H4 (cell line): ENCODE measurements at regions not wholly inside any gene's neighbourhood (a gene's known extent, or its start where the extent isn't known, plus 50 kb on each side); places are given as distances from the start of the nearest gene placed in this dataset.

Experiments
- DNase-seq: peaks from one replicate; pipeline ENCODE4 v3.0.0-alpha.2; 2015; ENCODE audit warnings: low spot score

DNA sequence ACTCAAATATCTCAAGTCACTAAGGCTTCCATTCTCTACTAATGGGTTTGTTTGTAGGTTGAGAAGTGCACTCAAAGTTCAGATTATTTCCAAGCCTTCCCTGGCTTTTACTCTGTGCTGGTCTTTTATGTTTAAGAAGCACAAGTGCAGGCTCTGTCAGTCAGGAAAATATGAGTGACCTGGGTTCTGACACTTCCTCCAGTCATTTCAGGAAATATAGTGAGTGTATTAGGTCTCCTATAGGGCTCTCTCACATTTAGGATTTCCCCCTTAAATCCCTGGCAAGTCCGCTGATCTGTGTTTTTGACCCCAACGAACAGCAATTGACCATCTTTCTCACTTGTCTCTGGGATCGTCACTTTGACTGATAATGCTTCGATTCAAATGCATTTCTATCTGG lies 210.2 kb downstream of the ARPP21 start:
- no peak for DNase-seq

- DNase-seq: no peak
Measured at GRCh38 chr3:35849963-35850362, 210.6 kb downstream of the ARPP21 start.

- DNase-seq: no peak
Measured at GRCh38 chr3:35857004-35857403, 217.7 kb downstream of the ARPP21 start.

GRCh38 chr3:35862057-35862456 lies 222.7 kb downstream of the ARPP21 start:
- DNase-seq: no peak

- DNase-seq: no peak
Measured at GRCh38 chr3:35864871-35865270, 225.5 kb downstream of the ARPP21 start.

GRCh38 chr3:35867791-35868190 lies 228.5 kb downstream of the ARPP21 start:
- no peak for DNase-seq

DNA sequence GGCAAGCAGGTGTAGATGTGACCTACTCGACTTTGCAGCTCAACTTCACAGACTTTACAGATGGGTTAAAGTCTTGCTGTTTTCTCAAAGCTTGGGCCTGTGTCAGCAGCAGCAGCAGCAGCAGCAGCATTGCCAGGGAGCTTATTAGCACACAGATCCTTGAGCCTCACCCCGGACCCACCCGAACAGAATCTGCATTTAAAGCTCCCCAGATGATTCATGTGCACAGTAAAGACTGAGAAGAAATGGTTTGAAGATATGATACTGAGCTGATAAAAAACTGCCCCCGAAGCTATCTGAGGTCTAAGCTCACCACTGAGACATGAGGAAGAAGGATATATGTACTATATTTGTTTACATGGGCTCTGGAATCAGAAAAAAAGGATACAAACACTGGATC lies 231.7 kb downstream of the ARPP21 start:
- DNase-seq: no peak

GRCh38 chr3:35883929-35884328 lies 244.6 kb downstream of the ARPP21 start:
- DNase-seq: no peak

DNA sequence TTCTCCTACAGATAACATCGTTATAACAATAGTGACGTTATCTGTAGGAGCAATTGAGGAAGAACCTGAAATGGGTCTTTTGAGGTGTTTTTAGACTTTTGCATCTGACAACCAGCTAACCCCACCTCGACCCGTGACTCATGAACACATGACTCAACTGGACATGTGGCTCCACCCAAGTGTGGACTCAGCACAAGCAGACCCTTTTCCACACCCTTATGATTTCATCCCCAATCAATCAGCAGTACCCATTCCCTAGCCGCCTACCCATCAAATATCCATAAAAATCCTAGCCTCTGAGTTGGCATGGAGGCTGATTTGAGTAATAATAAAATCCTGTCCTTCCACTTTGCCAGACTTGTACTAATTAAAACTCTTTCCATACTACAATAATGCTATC lies 255.4 kb downstream of the ARPP21 start:
- no peak for DNase-seq

DNA sequence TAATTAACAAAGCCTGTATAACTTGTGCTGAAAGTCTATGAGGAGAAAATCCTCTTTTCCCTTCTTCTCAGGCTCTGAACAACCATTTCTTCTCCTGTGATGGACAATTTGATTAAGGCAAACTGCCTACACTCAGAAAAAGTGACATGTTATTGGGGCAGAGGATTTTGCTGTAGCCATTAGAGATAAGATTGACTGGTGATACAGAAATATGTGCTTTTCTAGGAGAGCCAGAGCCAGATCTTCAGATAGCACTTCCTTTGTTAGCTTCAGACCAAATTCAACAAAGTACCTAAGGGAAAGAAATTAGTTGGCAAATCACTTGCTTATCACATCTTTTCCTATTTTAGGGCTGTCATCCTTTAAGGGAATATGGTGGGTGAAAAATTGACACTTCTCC lies 259.9 kb downstream of the ARPP21 start:
- DNase-seq: no peak

DNA sequence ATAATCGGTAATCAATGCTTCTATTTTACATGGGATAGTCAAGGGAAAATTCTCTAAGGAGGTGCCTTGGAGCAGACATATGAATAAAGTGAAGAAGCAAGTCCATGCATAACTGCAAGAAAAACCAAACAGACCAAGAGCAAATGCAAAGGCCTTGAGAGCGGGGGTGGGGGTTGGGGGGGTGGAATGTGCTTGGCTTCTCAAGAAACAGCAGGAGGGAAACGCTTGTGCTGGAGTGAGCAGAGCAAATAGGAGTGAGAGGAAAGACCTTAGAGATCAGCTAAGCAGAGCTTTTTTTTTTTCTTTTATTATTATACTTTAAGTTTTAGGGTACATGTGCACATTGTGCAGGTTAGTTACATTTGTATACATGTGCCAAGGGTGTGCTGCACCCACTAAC lies 260.8 kb downstream of the ARPP21 start:
- no peak for DNase-seq

- DNase-seq: peak; percentile 50
Measured at GRCh38 chr3:35908366-35909232, 269.3 kb downstream of the ARPP21 start.

- DNase-seq: no peak
Measured at GRCh38 chr3:35919160-35919559, 279.8 kb downstream of the ARPP21 start.

DNA sequence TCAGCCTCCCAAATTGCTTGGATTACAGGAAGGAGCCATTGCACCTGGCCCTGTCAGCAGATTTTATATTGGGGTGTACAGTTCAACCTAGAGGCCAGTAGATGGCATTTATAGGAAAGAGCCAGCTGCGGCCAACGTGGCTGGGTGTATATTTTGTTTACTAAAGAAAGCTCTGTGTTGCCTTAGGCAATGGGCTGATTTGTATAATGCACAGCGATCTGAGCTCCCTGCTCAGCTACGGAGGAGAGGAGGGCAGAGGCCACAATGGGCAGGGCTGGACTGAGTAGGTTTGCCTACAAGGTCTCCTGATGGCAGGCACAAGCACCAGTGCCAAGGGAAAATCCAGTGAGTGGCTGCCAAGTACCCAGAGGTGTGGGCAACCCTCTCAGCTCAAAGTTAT lies 282.4 kb downstream of the ARPP21 start:
- peak; percentile 7 for DNase-seq

GRCh38 chr3:35924070-35924469 lies 284.7 kb downstream of the ARPP21 start:
- DNase-seq: peak; percentile 41

- DNase-seq: no peak
Measured at GRCh38 chr3:35927441-35927840, 288.1 kb downstream of the ARPP21 start.

DNA sequence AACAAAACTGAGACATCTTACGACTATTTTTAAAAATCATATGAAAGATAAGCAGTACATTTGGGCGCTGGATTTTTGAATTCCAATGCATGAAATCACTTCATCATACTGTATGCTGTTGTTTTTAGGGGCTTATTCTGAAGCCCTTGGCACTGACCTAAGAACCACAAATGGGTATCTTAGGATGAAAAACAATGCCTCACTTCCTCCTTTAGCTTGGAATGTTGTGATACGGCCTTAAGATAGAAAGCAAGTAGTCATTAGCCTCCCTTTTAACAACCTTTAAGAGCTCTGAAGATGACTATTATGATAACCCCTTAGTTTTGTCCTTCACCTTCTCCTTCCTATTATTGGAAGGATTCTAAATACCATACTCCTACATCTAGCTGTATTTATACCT lies 289.8 kb downstream of the ARPP21 start:
- no peak for DNase-seq

DNA sequence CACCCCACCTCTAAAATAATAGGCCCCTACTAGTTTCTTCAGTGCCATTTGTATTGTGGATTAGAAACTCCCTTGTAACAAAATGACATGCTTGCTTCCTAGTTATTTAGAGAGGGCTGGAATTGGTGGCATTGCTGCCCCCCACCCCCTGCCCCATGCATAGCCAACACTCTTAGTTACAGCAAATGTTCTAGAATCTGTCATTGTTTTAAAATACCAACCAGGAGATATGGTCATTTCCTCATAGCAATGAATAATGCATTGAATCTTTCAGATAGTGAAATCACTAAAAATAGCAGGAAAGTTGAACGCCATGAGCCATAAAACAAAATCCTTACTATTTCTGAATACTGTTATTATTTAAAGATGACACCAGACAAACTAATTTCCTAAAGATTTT lies 292.5 kb downstream of the ARPP21 start:
- no peak for DNase-seq

- peak; percentile 48 for DNase-seq
Measured at GRCh38 chr3:35932995-35933394, 293.7 kb downstream of the ARPP21 start.

DNA sequence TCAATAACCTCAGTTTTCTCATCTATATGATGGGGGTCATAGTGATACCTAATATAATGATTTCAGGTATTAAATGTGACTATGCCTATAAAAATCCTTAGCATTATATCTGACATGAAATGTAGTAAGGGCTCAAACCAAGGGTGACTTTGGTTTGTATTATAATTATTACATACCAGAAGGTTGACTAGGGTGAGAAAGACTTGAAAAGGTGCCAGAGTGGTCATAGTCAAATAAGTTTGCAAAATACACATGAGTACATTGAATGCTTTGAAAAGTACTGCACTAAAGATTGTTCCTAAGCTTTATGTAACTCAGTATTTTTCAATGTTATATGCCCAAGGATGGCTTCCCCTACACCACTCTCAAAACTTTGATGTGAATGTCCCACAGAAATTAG lies 297.2 kb downstream of the ARPP21 start:
- no peak for DNase-seq

DNA sequence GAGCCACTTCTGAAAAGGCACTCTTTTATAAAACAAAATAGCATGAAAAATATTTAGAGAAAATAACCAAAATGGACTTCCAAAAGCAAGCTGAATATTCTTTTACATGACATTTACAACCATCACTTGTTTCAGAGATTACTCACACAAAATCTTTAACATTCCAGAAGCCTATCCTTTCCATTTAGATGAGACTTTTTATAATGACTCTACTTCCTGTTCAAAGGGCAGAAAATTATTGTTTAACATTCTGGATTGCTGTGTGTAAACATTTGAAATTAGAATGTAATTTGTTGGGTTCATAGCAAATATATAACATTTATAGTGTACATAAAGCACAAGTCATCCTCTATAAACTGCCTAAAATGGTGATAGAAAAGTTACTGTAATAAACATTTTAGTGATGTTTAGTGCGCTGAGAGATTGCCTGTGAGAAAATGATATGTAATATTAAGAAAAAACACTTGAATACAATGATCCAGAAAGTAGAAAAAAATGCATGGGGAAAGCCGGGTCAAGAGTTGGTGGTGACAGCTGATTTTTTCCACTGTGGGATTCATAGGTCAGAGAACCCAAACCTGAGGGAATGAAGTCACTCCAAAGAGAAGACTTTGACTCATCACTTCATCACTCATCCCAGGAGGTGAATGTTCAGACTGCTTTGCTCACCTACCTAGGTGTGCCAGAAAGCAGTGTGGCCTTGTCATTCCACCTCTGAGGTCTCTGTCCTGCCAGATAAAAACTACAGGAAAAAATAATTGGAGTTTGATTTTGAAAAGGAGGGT lies 305.8 kb downstream of the ARPP21 start:
- no peak for DNase-seq

DNA sequence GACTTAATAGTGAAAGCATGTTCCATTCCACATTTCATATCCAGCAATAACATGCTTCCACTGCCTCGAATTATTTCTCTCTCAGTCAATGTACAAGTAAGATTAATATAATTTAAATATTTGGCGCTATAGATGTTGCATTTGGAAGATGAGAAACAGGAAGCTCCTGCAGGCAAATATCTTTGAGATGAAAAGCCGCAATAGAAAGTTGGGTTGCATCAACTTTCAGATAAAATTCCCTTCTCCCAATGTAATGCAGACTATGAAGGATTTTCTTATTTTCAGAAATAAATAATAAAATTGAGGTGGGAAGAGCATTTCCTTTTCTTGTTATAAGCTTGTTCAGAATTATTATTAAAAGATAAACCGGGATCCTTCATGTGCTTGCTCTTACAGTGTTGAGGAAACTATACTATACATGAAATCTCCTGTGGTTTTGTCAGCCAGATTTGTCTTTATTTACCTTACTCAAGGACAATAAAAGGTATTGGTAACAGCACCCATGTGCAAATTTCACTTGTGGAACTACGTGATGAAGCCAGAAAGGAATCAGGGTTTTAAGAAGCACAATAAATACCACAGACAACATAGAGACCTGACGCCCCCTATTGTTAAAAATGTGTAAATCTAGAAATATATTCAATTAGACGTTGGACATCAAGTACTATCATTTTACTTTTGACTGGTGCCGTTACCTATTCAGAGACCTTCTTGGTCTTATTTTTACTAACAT lies 307.0 kb downstream of the ARPP21 start:
- no peak for DNase-seq
